GM23248 (cell line): ENCODE measurements at regions not wholly inside any gene's neighbourhood (a gene's known extent, or its start where the extent isn't known, plus 50 kb on each side); places are given as distances from the start of the nearest gene placed in this dataset.

ENCODE experiments used
- EZH2 ChIP-seq: fragments of 200-600 bp; sonication (generic); IDR thresholded peaks from 2 replicates; pipeline ENCODE4 v1.6.1; 2018; ENCODE audit warnings: antibody characterized with exemption, mild to moderate bottlenecking; ENCODE audit not compliant: insufficient read depth, poor library complexity, severe bottlenecking
- EZH2phosphoT487 ChIP-seq: fragments of 200-600 bp; sonication (generic); IDR thresholded peaks from 2 replicates; pipeline ENCODE4 v1.6.1; 2018; ENCODE audit warnings: antibody characterized with exemption, moderate library complexity, mild to moderate bottlenecking, low read depth; ENCODE audit not compliant: insufficient read depth

DNA sequence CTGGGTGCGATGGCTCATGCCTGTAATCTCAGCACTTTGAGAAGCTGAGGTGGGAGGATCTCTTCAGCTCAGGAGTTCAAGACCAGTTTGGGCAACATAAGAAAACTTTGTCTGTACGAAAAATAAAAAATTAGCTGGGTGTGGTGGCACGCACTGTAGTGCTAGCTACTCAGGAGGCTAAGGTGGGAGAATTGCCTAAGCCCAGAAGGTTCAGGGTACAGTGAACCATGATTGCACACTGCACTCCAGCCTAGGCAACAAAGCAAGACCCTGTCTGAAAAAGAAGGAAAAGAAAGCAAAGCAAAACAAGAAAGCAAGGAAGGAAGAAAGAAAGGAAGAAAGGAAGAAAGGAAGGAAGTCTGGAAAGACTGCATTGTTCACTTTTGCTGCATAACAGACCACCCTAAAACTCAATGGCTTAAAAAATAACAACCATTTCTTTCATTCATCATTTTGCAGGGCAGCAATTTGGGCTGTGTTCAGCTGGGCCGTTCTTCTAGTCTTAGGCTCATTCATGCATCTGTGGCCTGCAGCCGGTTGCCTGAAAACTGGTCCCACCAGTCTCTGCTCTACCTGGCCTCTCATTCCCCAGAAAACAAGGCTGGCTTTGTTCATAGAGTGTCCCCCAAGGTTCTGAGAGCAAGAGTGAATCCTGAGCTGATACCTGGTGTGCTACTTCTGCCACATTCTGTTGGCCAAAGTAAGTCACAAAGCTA is 82.4 kb upstream of the MIER3 start:
- TF ChIP-seq EZH2 (no peak), EZH2phosphoT487 (no peak)
